Epithelial cell of proximal tubule (primary cell): ENCODE measurements at regions not wholly inside any gene's neighbourhood (a gene's known extent, or its start where the extent isn't known, plus 50 kb on each side); places are given as distances from the start of the nearest gene placed in this dataset.

ENCODE experiments used
- DNase-seq: peaks from one replicate; pipeline ENCODE4 v3.0.0-alpha.2; 2011; ENCODE audit warnings: low read depth
- H3K4me3 ChIP-seq: 2 replicates; pipeline ENCODE4 v1.5.1; 2011; ENCODE audit warnings: low read depth, mild to moderate bottlenecking, low read length
- TF ChIP-seq, protein P1 (sequence below): conservative IDR thresholded peaks from 2 replicates; pipeline ENCODE4 v1.5.1; 2012; ENCODE audit warnings: low read depth, mild to moderate bottlenecking, low read length

- TF ChIP-seq, protein P1, sequence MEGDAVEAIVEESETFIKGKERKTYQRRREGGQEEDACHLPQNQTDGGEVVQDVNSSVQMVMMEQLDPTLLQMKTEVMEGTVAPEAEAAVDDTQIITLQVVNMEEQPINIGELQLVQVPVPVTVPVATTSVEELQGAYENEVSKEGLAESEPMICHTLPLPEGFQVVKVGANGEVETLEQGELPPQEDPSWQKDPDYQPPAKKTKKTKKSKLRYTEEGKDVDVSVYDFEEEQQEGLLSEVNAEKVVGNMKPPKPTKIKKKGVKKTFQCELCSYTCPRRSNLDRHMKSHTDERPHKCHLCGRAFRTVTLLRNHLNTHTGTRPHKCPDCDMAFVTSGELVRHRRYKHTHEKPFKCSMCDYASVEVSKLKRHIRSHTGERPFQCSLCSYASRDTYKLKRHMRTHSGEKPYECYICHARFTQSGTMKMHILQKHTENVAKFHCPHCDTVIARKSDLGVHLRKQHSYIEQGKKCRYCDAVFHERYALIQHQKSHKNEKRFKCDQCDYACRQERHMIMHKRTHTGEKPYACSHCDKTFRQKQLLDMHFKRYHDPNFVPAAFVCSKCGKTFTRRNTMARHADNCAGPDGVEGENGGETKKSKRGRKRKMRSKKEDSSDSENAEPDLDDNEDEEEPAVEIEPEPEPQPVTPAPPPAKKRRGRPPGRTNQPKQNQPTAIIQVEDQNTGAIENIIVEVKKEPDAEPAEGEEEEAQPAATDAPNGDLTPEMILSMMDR: no peak
- DNase-seq: no peak
- H3K4me3 ChIP-seq: no peak overlapping the region
Observed at GRCh38 chr2:21261591-21261990, 137.8 kb downstream of the TDRD15 start.

GRCh38 chr2:21262426-21262940 is 138.7 kb downstream of the TDRD15 start:
- H3K4me3 ChIP-seq: no peak overlapping the region
- no peak for DNase-seq
- TF ChIP-seq, protein P1: no peak

GRCh38 chr2:21263622-21264021 is 139.9 kb downstream of the TDRD15 start:
- TF ChIP-seq, protein P1: no peak
- no peak for DNase-seq
- H3K4me3 ChIP-seq: no peak overlapping the region

DNA sequence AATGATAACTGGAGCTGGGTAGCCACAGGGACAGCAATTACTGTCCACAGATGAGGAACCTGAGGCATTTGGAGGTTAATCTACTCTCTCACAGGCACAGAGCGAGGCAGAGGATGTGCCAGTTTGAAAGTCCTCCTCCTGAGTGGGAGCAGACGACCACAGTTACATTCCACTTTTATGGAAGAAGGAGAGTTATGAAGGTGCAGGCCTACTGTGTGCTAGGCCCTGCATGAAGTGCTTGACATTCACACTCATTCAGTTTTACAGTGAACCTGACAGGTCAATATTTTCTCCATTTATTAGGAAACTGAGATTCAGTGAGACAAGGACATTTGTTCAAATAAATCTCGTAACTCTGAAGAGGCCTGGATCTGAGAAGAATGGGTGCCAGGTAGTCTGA is 142.0 kb downstream of the TDRD15 start:
- no peak overlapping the region for H3K4me3 ChIP-seq
- DNase-seq: no peak
- TF ChIP-seq, protein P1: no peak

- no peak for DNase-seq
Observed at GRCh38 chr2:21267232-21267835, 143.6 kb downstream of the TDRD15 start.

DNA sequence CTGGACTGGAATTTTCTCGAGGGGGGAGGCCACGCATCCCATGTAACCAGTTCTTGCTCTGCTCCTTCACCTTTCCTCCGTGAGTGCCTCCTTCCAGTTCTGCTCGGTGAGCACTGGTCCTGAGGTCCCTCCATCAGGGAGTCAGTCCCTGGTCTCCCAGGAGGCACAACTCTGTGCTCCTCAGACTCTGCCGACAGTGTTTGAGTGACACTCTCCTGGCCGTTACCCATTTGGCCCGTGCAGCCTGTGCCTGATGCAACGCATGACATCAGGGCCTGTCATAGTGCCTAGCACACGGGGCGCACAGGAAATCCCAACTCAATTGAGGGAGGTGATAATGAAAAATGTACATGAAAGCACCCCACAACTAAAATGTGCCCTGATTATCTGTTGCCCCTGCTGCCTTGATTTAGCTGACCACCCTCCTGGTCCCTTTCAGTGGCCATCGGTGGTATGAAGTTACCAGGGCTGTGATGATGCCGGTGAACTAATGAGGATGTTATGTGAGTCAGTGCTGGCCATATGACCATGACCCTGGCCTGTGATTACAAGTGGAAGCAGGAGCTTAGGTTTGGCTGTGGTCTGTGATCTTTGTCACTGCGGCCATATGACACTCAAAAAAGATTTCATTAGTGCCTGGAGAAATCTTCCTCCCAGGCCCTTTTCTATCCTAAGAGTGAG is 144.6 kb downstream of the TDRD15 start:
- no peak for DNase-seq
- TF ChIP-seq, protein P1: no peak
- H3K4me3 ChIP-seq: no peak overlapping the region

More at GRCh38 chr2:21267232-21267835, 143.6 kb downstream of the TDRD15 start:
- no peak overlapping the region for H3K4me3 ChIP-seq
- TF ChIP-seq, protein P1: no peak

DNA sequence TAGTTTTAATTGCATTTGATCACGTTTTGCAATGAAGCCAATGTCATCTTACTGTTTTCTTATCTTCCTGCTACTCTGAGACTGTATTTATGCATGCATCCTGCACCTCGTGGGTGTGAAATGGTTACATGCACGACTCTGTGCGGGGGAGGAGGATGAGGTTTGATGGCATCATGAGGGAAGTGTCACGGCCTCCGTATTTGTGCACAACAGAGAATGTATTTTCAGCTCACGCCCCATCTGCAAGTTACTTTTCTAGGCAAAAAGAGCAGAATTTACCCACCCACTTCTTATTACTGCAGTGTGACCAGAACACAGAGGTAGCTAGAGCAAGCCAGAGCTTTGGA is 145.1 kb downstream of the TDRD15 start:
- H3K4me3 ChIP-seq: no peak overlapping the region
- no peak for DNase-seq
- TF ChIP-seq, protein P1: no peak
